Colonic mucosa (tissue), 4 donors: ENCODE measurements at regions not wholly inside any gene's neighbourhood (a gene's known extent, or its start where the extent isn't known, plus 50 kb on each side); places are given as distances from the start of the nearest gene placed in this dataset.

Experiments used
- DNase-seq: peaks from one replicate; pipeline ENCODE4 v3.0.0-alpha.2; 2020
- H3K27ac ChIP-seq: fragments of 200-600 bp; one replicate; pipeline ENCODE4 v1.8.0; 2021
- H3K27me3 ChIP-seq: fragments of 200-600 bp; one replicate; pipeline ENCODE4 v1.8.0; 2021
- H3K36me3 ChIP-seq: fragments of 200-600 bp; one replicate; pipeline ENCODE4 v1.8.0; 2021
- H3K4me1 ChIP-seq: fragments of 200-600 bp; one replicate; pipeline ENCODE4 v1.8.0; 2021; ENCODE audit warnings: mild to moderate bottlenecking
- H3K4me3 ChIP-seq: fragments of 200-600 bp; one replicate; pipeline ENCODE4 v1.8.0; 2021
- H3K9ac ChIP-seq, 2 donors: one replicate each; pipeline ENCODE4 v1.7.0; 2013; ENCODE audit warnings: control low read depth in 2 of 2, low read depth in 2 of 2, low read length in 2 of 2
- H3K9me3 ChIP-seq: fragments of 200-600 bp; one replicate; pipeline ENCODE4 v1.8.0; 2021
- intact Hi-C: fragments of 100-400 bp; cut with DNase I; formaldehyde crosslinking; loops from one replicate; pipeline ENCODE4 v1.14.1; 2022
- TF ChIP-seq, protein P1 (sequence below): fragments of 200-600 bp; IDR thresholded peaks from one replicate; pipeline ENCODE4 v1.8.0; 2022; ENCODE audit warnings: antibody characterized with exemption, mild to moderate bottlenecking
- donor health status: healthy.
- donor health status: DM: no; HTN: no; CAD: no.
- donor health status: DM: no; HTN: no; CAD: no.

- no peaks in the 10 kb centered on the region for H3K27me3 ChIP-seq
- H3K9ac ChIP-seq, result no peak overlapping the region
- intact Hi-C loops, result no loop called here
- no peak for DNase-seq
- no peak overlapping the region for H3K27ac ChIP-seq
- H3K4me1 ChIP-seq, result no peaks in the 10 kb centered on the region
- no peaks in the 10 kb centered on the region for H3K36me3 ChIP-seq
- no peaks in the 10 kb centered on the region for H3K9me3 ChIP-seq
- TF ChIP-seq, protein P1, sequence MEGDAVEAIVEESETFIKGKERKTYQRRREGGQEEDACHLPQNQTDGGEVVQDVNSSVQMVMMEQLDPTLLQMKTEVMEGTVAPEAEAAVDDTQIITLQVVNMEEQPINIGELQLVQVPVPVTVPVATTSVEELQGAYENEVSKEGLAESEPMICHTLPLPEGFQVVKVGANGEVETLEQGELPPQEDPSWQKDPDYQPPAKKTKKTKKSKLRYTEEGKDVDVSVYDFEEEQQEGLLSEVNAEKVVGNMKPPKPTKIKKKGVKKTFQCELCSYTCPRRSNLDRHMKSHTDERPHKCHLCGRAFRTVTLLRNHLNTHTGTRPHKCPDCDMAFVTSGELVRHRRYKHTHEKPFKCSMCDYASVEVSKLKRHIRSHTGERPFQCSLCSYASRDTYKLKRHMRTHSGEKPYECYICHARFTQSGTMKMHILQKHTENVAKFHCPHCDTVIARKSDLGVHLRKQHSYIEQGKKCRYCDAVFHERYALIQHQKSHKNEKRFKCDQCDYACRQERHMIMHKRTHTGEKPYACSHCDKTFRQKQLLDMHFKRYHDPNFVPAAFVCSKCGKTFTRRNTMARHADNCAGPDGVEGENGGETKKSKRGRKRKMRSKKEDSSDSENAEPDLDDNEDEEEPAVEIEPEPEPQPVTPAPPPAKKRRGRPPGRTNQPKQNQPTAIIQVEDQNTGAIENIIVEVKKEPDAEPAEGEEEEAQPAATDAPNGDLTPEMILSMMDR, result no peak
- no peak overlapping the region for H3K4me3 ChIP-seq
These were observed 411.1 kb downstream of the SETD4 start for GRCh38 chr21:35649186-35649585.

DNA sequence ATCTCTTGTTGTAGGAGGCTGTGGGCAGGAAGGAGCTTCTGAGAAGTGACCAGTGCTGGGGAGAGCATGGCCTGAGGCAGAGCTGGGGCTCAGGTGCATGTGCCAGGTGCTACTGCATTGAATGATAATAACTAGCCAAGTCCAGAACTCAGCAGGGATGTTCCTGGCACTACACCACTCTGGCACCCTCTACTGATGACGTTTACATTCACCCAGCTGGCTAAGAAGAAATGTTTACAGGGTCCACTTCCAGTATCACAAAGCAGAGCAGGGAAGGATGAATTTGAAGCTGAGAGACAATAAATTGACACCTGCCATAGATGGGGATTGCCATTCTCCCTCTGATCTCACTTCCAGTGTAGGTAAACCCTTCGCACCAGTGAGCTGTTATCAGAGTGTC, 411.8 kb downstream of the SETD4 start:
- Histone ChIP-seq H3K9me3 (no peaks in the 10 kb centered on the region), H3K27ac (no peak overlapping the region), H3K4me1 (no peaks in the 10 kb centered on the region), H3K4me3 (no peak overlapping the region), H3K36me3 (no peaks in the 10 kb centered on the region), H3K27me3 (no peaks in the 10 kb centered on the region), H3K9ac (no peak overlapping the region)
- intact Hi-C loops, result no loop called here
- TF ChIP-seq, protein P1, result no peak
- DNase-seq, result no peak

- intact Hi-C loops, result no loop called here
- TF ChIP-seq, protein P1, result no peak
- Histone ChIP-seq H3K4me1 (no peaks in the 10 kb centered on the region), H3K27me3 (no peaks in the 10 kb centered on the region), H3K27ac (no peak overlapping the region), H3K36me3 (no peaks in the 10 kb centered on the region), H3K4me3 (no peak overlapping the region), H3K9me3 (no peaks in the 10 kb centered on the region), H3K9ac (no peak overlapping the region)
- no peak for DNase-seq
These were observed 413.7 kb downstream of the SETD4 start for GRCh38 chr21:35646606-35647005.

GRCh38 chr21:35645991-35646390, 414.3 kb downstream of the SETD4 start:
- Histone ChIP-seq H3K4me1 (no peaks in the 10 kb centered on the region), H3K27me3 (no peaks in the 10 kb centered on the region), H3K9me3 (no peaks in the 10 kb centered on the region), H3K9ac (no peak overlapping the region), H3K4me3 (no peak overlapping the region), H3K36me3 (no peaks in the 10 kb centered on the region), H3K27ac (no peak overlapping the region)
- intact Hi-C loops, result no loop called here
- no peak for DNase-seq
- TF ChIP-seq, protein P1, result no peak

GRCh38 chr21:35644523-35644922, 415.8 kb downstream of the SETD4 start:
- Histone ChIP-seq H3K4me3 (no peak overlapping the region), H3K27me3 (no peaks in the 10 kb centered on the region), H3K9ac (no peak overlapping the region), H3K9me3 (no peaks in the 10 kb centered on the region), H3K4me1 (no peaks in the 10 kb centered on the region), H3K36me3 (no peaks in the 10 kb centered on the region), H3K27ac (no peak overlapping the region)
- intact Hi-C loops, result no loop called here
- TF ChIP-seq, protein P1, result no peak
- no peak for DNase-seq

DNA sequence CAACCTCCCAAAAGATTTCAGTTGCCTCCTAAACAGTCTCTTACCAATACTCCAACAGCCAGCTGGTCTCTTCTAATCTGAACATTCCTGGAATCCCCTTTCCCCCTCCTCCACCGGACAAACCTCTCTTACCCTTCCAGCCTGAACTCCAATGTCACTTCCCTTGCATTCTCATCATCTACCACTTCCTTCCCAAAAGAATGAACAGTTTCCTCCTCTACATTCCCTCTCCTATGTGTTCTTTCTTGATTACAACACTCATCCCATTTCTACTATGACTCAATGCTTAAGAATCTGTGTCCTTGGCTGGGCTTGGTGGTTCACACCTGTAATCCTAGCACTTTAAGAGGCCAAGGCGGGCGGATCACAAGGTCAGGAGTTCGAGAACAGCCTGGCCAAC, 417.1 kb downstream of the SETD4 start:
- TF ChIP-seq, protein P1, result no peak
- H3K4me1 ChIP-seq, result no peaks in the 10 kb centered on the region
- H3K27me3 ChIP-seq, result no peaks in the 10 kb centered on the region
- DNase-seq, result no peak
- H3K9me3 ChIP-seq, result no peaks in the 10 kb centered on the region
- no peak overlapping the region for H3K9ac ChIP-seq
- H3K27ac ChIP-seq, result no peak overlapping the region
- intact Hi-C loops, result no loop called here
- no peak overlapping the region for H3K4me3 ChIP-seq
- H3K36me3 ChIP-seq, result no peaks in the 10 kb centered on the region
